Bone marrow (tissue), 2 donors: ENCODE measurements at regions not wholly inside any gene's neighbourhood (a gene's known extent, or its start where the extent isn't known, plus 50 kb on each side); places are given as distances from the start of the nearest gene placed in this dataset.

Source experiments
- DNase-seq, 2 donors: peaks; one replicate each; lab custom pipeline; 2025; lab: John Stamatoyannopoulos, UW

GRCh38 chr18:40782453-40783130 is 1172.4 kb upstream of the PIK3C3 start:
- DNase-seq: no peak

- DNase-seq: no peak
These were observed 1185.2 kb upstream of the PIK3C3 start for GRCh38 chr18:40769786-40770185.

GRCh38 chr18:40760251-40760650 is 1194.8 kb upstream of the PIK3C3 start:
- no peak for DNase-seq

GRCh38 chr18:40754477-40754876 is 1200.6 kb upstream of the PIK3C3 start:
- no peak for DNase-seq

GRCh38 chr18:40752316-40752715 is 1202.7 kb upstream of the PIK3C3 start:
- no peak for DNase-seq

GRCh38 chr18:40751186-40751585 is 1203.8 kb upstream of the PIK3C3 start:
- DNase-seq: no peak

- no peak for DNase-seq
These were observed 1216.0 kb upstream of the PIK3C3 start for GRCh38 chr18:40739029-40739428.

- no peak for DNase-seq
These were observed 1216.6 kb upstream of the PIK3C3 start for GRCh38 chr18:40738321-40738880.

- DNase-seq: no peak
These were observed 1246.3 kb upstream of the PIK3C3 start for GRCh38 chr18:40708726-40709125.

- no peak for DNase-seq
These were observed 1247.2 kb upstream of the PIK3C3 start for GRCh38 chr18:40707797-40708196.

- DNase-seq: no peak
These were observed 1256.9 kb upstream of the PIK3C3 start for GRCh38 chr18:40698129-40698528.

GRCh38 chr18:40695526-40695925 is 1259.5 kb upstream of the PIK3C3 start:
- DNase-seq: no peak

- DNase-seq: no peak
These were observed 1262.2 kb upstream of the PIK3C3 start for GRCh38 chr18:40692871-40693270.

GRCh38 chr18:40690062-40690461 is 1265.0 kb upstream of the PIK3C3 start:
- no peak for DNase-seq

GRCh38 chr18:40687399-40687798 is 1267.6 kb upstream of the PIK3C3 start:
- DNase-seq: no peak

- DNase-seq: no peak
These were observed 1268.2 kb upstream of the PIK3C3 start for GRCh38 chr18:40686836-40687235.

GRCh38 chr18:40685219-40685618 is 1269.8 kb upstream of the PIK3C3 start:
- no peak for DNase-seq

- no peak for DNase-seq
These were observed 1276.7 kb upstream of the PIK3C3 start for GRCh38 chr18:40678318-40678717.

- no peak for DNase-seq
These were observed 1278.4 kb upstream of the PIK3C3 start for GRCh38 chr18:40676668-40677067.

- no peak for DNase-seq
These were observed 1281.9 kb upstream of the PIK3C3 start for GRCh38 chr18:40673150-40673549.

- no peak for DNase-seq
These were observed 1282.4 kb upstream of the PIK3C3 start for GRCh38 chr18:40672590-40672989.

- DNase-seq: no peak
These were observed 1284.2 kb upstream of the PIK3C3 start for GRCh38 chr18:40670668-40671375.

- no peak for DNase-seq
These were observed 1292.1 kb upstream of the PIK3C3 start for GRCh38 chr18:40662898-40663437.
